IMR-90 (cell line): ENCODE measurements at regions not wholly inside any gene's neighbourhood (a gene's known extent, or its start where the extent isn't known, plus 50 kb on each side); places are given as distances from the start of the nearest gene placed in this dataset.

Source experiments
- ATAC-seq: fragments of 200-7000 bp; cut with Tn5 transposase; 2 replicates; pipeline ENCODE4 v1.9.1; 2020; ENCODE audit warnings: low read depth, mild to moderate bottlenecking, moderate library complexity
- BruUV-seq: library from RNA; stranded (reverse); fragments of 400-500 nt; replicated peaks from 2 replicates; lab custom pipeline; 2021; lab: Mats Ljungman, UMichigan
- CTCF ChIA-PET: fragments of 300-600 bp; formaldehyde crosslinking; extraction: SDS; loops from one replicate; lab custom pipeline; 2021; ENCODE audit warnings: antibody characterized with exemption; lab: Yijun Ruan, JAX
- POLR2A ChIA-PET: fragments of 300-600 bp; sonication (Branson Sonifier 250); formaldehyde crosslinking; loops from one replicate; lab custom pipeline; 2022; ENCODE audit warnings: antibody characterized with exemption; ENCODE audit not compliant: unreplicated experiment; lab: Charles Lee
- DNase-seq: peaks from one replicate; pipeline ENCODE4 v3.0.0; 2013
- H2AFZ ChIP-seq: replicated peaks from 2 replicates; pipeline ENCODE3; 2013; ENCODE audit warnings: low read length, mild to moderate bottlenecking; ENCODE audit not compliant: poor library complexity
- H2AK5ac ChIP-seq: 2 replicates; pipeline ENCODE4 v1.6.1; 2013; ENCODE audit warnings: low read depth, low read length, inconsistent platforms
- H2AK9ac ChIP-seq: replicated peaks from 2 replicates; pipeline ENCODE3; 2013; ENCODE audit warnings: mild to moderate bottlenecking, low read depth, low read length, moderate library complexity; ENCODE audit not compliant: poor library complexity
- H2BK120ac ChIP-seq: 2 replicates; pipeline ENCODE4 v1.6.1; 2013; ENCODE audit warnings: low read depth, low read length, inconsistent platforms
- H2BK15ac ChIP-seq: 3 replicates; pipeline ENCODE4 v1.6.1; 2013; ENCODE audit warnings: low read depth, low read length, inconsistent platforms
- H2BK20ac ChIP-seq: 2 replicates; pipeline ENCODE4 v1.6.1; 2013; ENCODE audit warnings: low read depth, mild to moderate bottlenecking, inconsistent platforms, low read length, moderate library complexity
- H2BK5ac ChIP-seq: 2 replicates; pipeline ENCODE4 v1.6.1; 2013; ENCODE audit warnings: mild to moderate bottlenecking, low read depth, low read length, inconsistent platforms; ENCODE audit not compliant: poor library complexity, severe bottlenecking
- H3K14ac ChIP-seq: replicated peaks from 2 replicates; pipeline ENCODE4 v1.6.1; 2013; ENCODE audit warnings: low read depth, low read length, inconsistent platforms
- H3K18ac ChIP-seq: 2 replicates; pipeline ENCODE4 v1.6.1; 2013; ENCODE audit warnings: low read depth, low read length, control low read depth
- H3K23ac ChIP-seq: 2 replicates; pipeline ENCODE4 v1.6.1; 2013; ENCODE audit warnings: low read depth, low read length, inconsistent platforms
- H3K27ac ChIP-seq: 2 replicates; pipeline ENCODE4 v1.5.1; 2013; ENCODE audit warnings: mild to moderate bottlenecking, control low read depth, low read length; ENCODE audit not compliant: insufficient read depth
- H3K27me3 ChIP-seq: 2 replicates; pipeline ENCODE4 v1.6.1; 2013; ENCODE audit warnings: low read length; ENCODE audit not compliant: control insufficient read depth, insufficient read depth
- H3K36me3 ChIP-seq: 2 replicates; pipeline ENCODE4 v1.6.1; 2013; ENCODE audit warnings: low read length, mixed read lengths; ENCODE audit not compliant: control insufficient read depth, insufficient read depth
- H3K4ac ChIP-seq: 2 replicates; pipeline ENCODE4 v1.6.1; 2013; ENCODE audit warnings: low read depth, low read length, inconsistent platforms
- H3K4me1 ChIP-seq: 2 replicates; pipeline ENCODE4 v1.6.1; 2013; ENCODE audit warnings: low read length, mixed read lengths; ENCODE audit not compliant: control insufficient read depth, insufficient read depth
- H3K4me2 ChIP-seq: 2 replicates; pipeline ENCODE4 v1.6.1; 2013; ENCODE audit warnings: low read depth, mild to moderate bottlenecking, control low read depth, low read length, moderate library complexity
- H3K4me3 ChIP-seq: 2 replicates; pipeline ENCODE4 v1.5.1; 2013; ENCODE audit warnings: low read depth, mild to moderate bottlenecking, control low read depth, low read length, moderate library complexity; ENCODE audit not compliant: insufficient read depth
- H3K56ac ChIP-seq: 2 replicates; pipeline ENCODE4 v1.6.1; 2013; ENCODE audit warnings: low read length, inconsistent platforms; ENCODE audit not compliant: insufficient read depth; ENCODE audit errors: extremely low read depth
- H3K79me1 ChIP-seq, 2 experiments: 2 replicates each; pipeline ENCODE4 v1.6.1; 2013; ENCODE audit warnings: low read length in 2 of 2, inconsistent platforms in 1 of 2, low read depth in 1 of 2
- H3K9ac ChIP-seq: 2 replicates; pipeline ENCODE4 v1.6.1; 2013; ENCODE audit warnings: low read depth, low read length, control low read depth
- H3K9me1 ChIP-seq: 2 replicates; pipeline ENCODE4 v1.6.1; 2013; ENCODE audit warnings: low read length, inconsistent platforms; ENCODE audit not compliant: insufficient read depth
- H3K9me3 ChIP-seq: 2 replicates; pipeline ENCODE4 v1.6.1; 2013; ENCODE audit warnings: low read length; ENCODE audit not compliant: control insufficient read depth, insufficient read depth
- H4K20me1 ChIP-seq: 2 replicates; pipeline ENCODE4 v1.6.1; 2013; ENCODE audit warnings: low read length, inconsistent platforms; ENCODE audit not compliant: insufficient read depth
- H4K5ac ChIP-seq: 2 replicates; pipeline ENCODE4 v1.6.1; 2013; ENCODE audit warnings: mild to moderate bottlenecking, low read depth, low read length, control low read depth
- H4K8ac ChIP-seq, 2 experiments: 2 replicates each; pipeline ENCODE4 v1.6.1; 2013; ENCODE audit warnings: low read depth in 2 of 2, low read length in 2 of 2, control low read depth in 1 of 2, inconsistent platforms in 1 of 2
- H4K91ac ChIP-seq: 2 replicates; pipeline ENCODE4 v1.6.1; 2013; ENCODE audit warnings: low read depth, low read length, inconsistent platforms; ENCODE audit not compliant: insufficient read depth
- BHLHE40 ChIP-seq: fragments of 150-350 bp; IDR thresholded peaks from 2 replicates; pipeline ENCODE4 v1.6.1; 2016; ENCODE audit warnings: mild to moderate bottlenecking, low read depth, low read length
- CEBPB ChIP-seq: IDR thresholded peaks from 2 replicates; pipeline ENCODE4 v1.6.1; 2012; ENCODE audit warnings: low read depth, low read length, improper control_type of control experiment
- CTCF ChIP-seq: conservative IDR thresholded peaks from 2 replicates; pipeline ENCODE4 v1.5.1; 2012; ENCODE audit warnings: mild to moderate bottlenecking, low read depth, low read length, improper control_type of control experiment
- ELK1 ChIP-seq: fragments of 150-350 bp; IDR thresholded peaks from 2 replicates; pipeline ENCODE4 v1.6.1; 2016; ENCODE audit warnings: low read depth, mild to moderate bottlenecking, low read length, moderate library complexity, borderline replicate concordance
- FOS ChIP-seq: fragments of 150-350 bp; IDR thresholded peaks from 2 replicates; pipeline ENCODE4 v1.6.1; 2016; ENCODE audit warnings: low read depth, low read length
- MAFK ChIP-seq: IDR thresholded peaks from 2 replicates; pipeline ENCODE4 v1.6.1; 2012; ENCODE audit warnings: low read depth, low read length, improper control_type of control experiment
- MAZ ChIP-seq: IDR thresholded peaks from 2 replicates; pipeline ENCODE4 v1.6.1; 2012; ENCODE audit warnings: low read depth, mild to moderate bottlenecking, low read length, improper control_type of control experiment, moderate library complexity, borderline replicate concordance
- MXI1 ChIP-seq: IDR thresholded peaks from 2 replicates; pipeline ENCODE4 v1.6.1; 2012; ENCODE audit warnings: low read depth, mild to moderate bottlenecking, low read length, moderate library complexity, borderline replicate concordance
- NFE2L2 ChIP-seq: fragments of 150-350 bp; IDR thresholded peaks from 2 replicates; pipeline ENCODE4 v1.6.1; 2016; ENCODE audit warnings: low read depth, mild to moderate bottlenecking, low read length
- POLR2A ChIP-seq: IDR thresholded peaks from 2 replicates; pipeline ENCODE4 v1.6.1; 2012; ENCODE audit warnings: mild to moderate bottlenecking, low read depth, low read length
- RAD21 ChIP-seq: IDR thresholded peaks from 2 replicates; pipeline ENCODE4 v1.6.1; 2012; ENCODE audit warnings: low read length, improper control_type of control experiment
- RCOR1 ChIP-seq: IDR thresholded peaks from 2 replicates; pipeline ENCODE4 v1.6.1; 2012; ENCODE audit warnings: mild to moderate bottlenecking, low read length, improper control_type of control experiment; ENCODE audit not compliant: insufficient replicate concordance
- RFX5 ChIP-seq: IDR thresholded peaks from 2 replicates; pipeline ENCODE4 v1.8.0; 2012; ENCODE audit warnings: low read depth, mild to moderate bottlenecking, low read length, moderate library complexity
- SMC3 ChIP-seq: fragments of 150-350 bp; IDR thresholded peaks from 2 replicates; pipeline ENCODE4 v1.6.1; 2016; ENCODE audit warnings: low read depth, mild to moderate bottlenecking, antibody characterized with exemption, low read length, moderate library complexity
- USF2 ChIP-seq: fragments of 150-350 bp; IDR thresholded peaks from 2 replicates; pipeline ENCODE4 v1.6.1; 2017; ENCODE audit warnings: mild to moderate bottlenecking, antibody characterized with exemption, low read length, low read depth
- WGBS, 2 experiments: methylation state at CpG; one replicate each; pipeline versions ENCODE4 v1.1.5 to v1.1.7; 2013; ENCODE audit warnings: missing lambda C conversion rate in 2 of 2; ENCODE audit not compliant: insufficient read length in 1 of 2; ENCODE audit errors: extremely low coverage in 2 of 2; 5-methylcytosine and 5-hydroxymethylcytosine counted together
- dilution Hi-C: fragments of 300-500 bp; cut with HindIII; formaldehyde crosslinking; loops from one replicate; pipeline ENCODE4 v1.14.3; 2018; ENCODE audit warnings: low sequenced_read_pairs; ENCODE audit not compliant: unreplicated experiment
- in situ Hi-C: fragments of 300-500 bp; cut with MboI; formaldehyde crosslinking; loops from 3 replicates; pipeline ENCODE4 v1.14.3; 2019; ENCODE audit warnings: low sequenced_read_pairs, inconsistent platforms, mixed read lengths
- intact Hi-C: fragments of 100-400 bp; cut with micrococcal nuclease; formaldehyde crosslinking; loops from 2 replicates; pipeline ENCODE4 v1.10.0; 2022

- TF ChIP-seq CEBPB, result no peak
- no peak for TF ChIP-seq MAFK
- no peak for TF ChIP-seq MAZ
- TF ChIP-seq NFE2L2, result no peak
- no peak for TF ChIP-seq RAD21
- no peak for TF ChIP-seq BHLHE40
- TF ChIP-seq FOS, result no peak
- no peak for TF ChIP-seq MXI1
- no peak for TF ChIP-seq CTCF
- TF ChIP-seq RCOR1, result no peak
- TF ChIP-seq POLR2A, result no peak
- TF ChIP-seq SMC3, result no peak
- no peak for TF ChIP-seq USF2
- no peak for TF ChIP-seq ELK1
- no peak for TF ChIP-seq RFX5
- Histone ChIP-seq H2BK15ac (0 out of 3 replicates have a peak overlapping the region, but pooled peaks have one; percentile 34), H3K9me3 (no peaks in the 10 kb centered on the region), H2BK5ac (no peak overlapping the region), H3K4me3 (no peak overlapping the region), H3K4me1 (peaks cover 6% of the 10 kb centered on the region), H4K5ac (no peak overlapping the region), H3K36me3 (no peaks in the 10 kb centered on the region), H3K23ac (no peak overlapping the region), H2BK120ac (no peak overlapping the region), H4K20me1 (no peaks in the 10 kb centered on the region), H2BK20ac (peak overlapping the region; percentile 48; the same call in 1 of the 2 replicates), H3K4ac (no peak overlapping the region), H3K14ac (no peak overlapping the region), H3K27ac (no peak overlapping the region), H3K27me3 (no peaks in the 10 kb centered on the region), H3K9me1 (peaks cover 3% of the 10 kb centered on the region; the same call in 1 of the 2 replicates), H4K8ac (no peak overlapping the region), H2AK5ac (no peak overlapping the region), H4K91ac (no peak overlapping the region), H3K79me1 (no peaks in the 10 kb centered on the region), H3K4me2 (no peak overlapping the region), H3K56ac (no peak overlapping the region), H3K9ac (no peak overlapping the region), H2AK9ac (no peak overlapping the region), H3K18ac (no peak overlapping the region), H2AFZ (no peak overlapping the region)
- WGBS, 2 experiments, result no CpG with 5 or more reads among the region's 1 CpG
- in situ Hi-C loops (no loop called here), intact Hi-C loops (no loop called here), dilution Hi-C loops (no loop called here)
- ATAC-seq (no peak), DNase-seq (no peak)
- ChIA-PET CTCF (no interaction called here), POLR2A (no interaction called here)
- no TSS peak for BruUV-seq
Measured at GRCh38 chr21:27333096-27333495, 366.2 kb upstream of the ADAMTS5 start.
